ENCODE measurements at regions not wholly inside any gene's neighbourhood (a gene's known extent, or its start where the extent isn't known, plus 50 kb on each side); places are given as distances from the start of the nearest gene placed in this dataset.

DNA sequence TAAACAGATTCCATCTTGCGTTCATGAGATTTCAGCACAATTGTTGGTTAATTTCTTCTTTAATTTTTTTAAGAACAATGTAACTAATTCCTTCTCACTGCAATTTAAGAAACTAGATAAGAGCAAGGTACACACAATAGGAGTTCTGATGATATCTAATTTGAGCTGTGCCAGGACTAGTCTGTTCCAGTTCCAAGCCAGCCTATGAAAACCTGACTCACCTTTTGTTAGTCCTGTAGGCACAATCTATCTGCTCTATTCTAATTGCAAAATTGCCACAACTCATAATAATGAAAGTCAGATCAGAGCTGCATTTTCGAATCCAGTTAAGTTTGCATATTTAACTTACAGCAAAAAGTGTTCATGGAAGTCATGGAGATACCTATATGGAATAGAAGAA lies 494.1 kb upstream of the TUSC1 start:
- no peak overlapping the region for H3K4me3 ChIP-seq
- no peaks in the 10 kb centered on the region for H3K27me3 ChIP-seq
- H3K36me3 ChIP-seq = no peaks in the 10 kb centered on the region
- no peaks in the 10 kb centered on the region for H4K20me1 ChIP-seq
- no peak overlapping the region for H3K9ac ChIP-seq
- no peaks in the 10 kb centered on the region for H3K9me3 ChIP-seq
- no peak overlapping the region for H3K27ac ChIP-seq
- no peak for TF ChIP-seq Cebpa-rat (IDR thresholded peaks at IDR 0.05)
- no peaks in the 10 kb centered on the region for H3K4me1 ChIP-seq
- H3K4me2 ChIP-seq = no peak overlapping the region

DNA sequence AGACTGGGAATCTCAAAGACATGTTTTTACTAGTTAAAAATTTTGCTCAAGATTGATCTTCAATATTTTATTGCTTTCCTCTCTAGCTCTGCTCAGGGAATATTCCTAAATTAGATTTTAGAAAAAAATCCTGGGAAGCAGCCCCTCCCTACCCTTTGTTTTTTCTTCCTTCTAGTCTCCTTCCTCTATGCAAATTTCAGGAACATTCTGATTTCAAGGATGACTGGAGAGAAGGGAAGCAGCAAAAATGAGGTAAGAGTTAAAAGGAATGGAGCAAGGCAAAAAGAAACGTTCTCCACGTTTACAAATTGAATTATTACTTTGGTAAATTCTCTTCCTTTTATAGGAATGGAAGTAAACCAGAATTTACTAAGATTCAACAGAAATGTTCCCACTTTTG lies 493.4 kb upstream of the TUSC1 start:
- H3K27ac ChIP-seq = no peak overlapping the region
- H3K4me1 ChIP-seq = no peaks in the 10 kb centered on the region
- H3K4me3 ChIP-seq = no peak overlapping the region
- H3K4me2 ChIP-seq = no peak overlapping the region
- no peaks in the 10 kb centered on the region for H3K36me3 ChIP-seq
- no peaks in the 10 kb centered on the region for H4K20me1 ChIP-seq
- H3K9ac ChIP-seq = no peak overlapping the region
- H3K9me3 ChIP-seq = no peaks in the 10 kb centered on the region
- H3K27me3 ChIP-seq = no peaks in the 10 kb centered on the region
- TF ChIP-seq Cebpa-rat (IDR thresholded peaks at IDR 0.05) = no peak

DNA sequence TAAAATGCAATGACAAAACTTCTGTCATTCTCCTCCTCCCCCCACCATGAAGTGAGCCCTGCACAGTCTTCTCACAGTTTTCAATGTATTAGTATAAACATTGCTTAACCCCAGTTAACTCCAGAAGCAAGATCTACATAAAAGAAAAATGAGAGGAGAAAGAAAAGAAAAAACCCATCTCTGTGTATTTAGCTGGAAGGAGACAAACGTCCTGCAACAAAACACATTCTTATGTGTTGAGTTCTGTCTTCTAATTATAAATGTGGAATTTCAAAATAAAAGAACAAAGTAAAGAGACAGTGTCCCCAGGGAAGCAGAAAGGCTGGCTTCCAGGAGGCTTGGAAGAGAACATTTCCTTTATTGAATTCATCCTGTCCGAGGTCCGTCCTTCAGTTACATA lies 491.9 kb upstream of the TUSC1 start:
- Histone ChIP-seq H4K20me1 (no peaks in the 10 kb centered on the region), H3K27ac (no peak overlapping the region), H3K27me3 (no peaks in the 10 kb centered on the region), H3K36me3 (no peaks in the 10 kb centered on the region), H3K9ac (no peak overlapping the region), H3K4me3 (no peak overlapping the region), H3K9me3 (no peaks in the 10 kb centered on the region), H3K4me1 (no peaks in the 10 kb centered on the region), H3K4me2 (no peak overlapping the region)
- TF ChIP-seq Cebpa-rat (IDR thresholded peaks at IDR 0.05) = no peak

DNA sequence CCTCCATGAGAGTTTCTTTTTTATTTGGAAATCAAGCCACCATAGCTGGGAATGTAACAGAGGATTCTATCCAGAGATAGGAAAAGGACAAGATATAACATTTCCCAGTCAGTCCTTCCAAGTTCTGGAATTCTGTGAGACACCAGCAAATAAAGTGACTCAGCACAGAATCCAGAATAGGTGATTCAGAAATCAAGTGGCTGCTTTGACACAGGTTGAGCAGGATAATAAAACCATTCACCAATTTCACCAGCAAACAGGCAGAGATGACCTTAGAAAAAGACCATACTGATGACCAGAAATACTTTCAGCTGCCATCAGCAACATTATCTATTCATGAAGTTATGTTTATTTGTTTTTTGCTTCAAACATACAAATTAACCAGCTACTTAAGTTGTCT lies 491.5 kb upstream of the TUSC1 start:
- TF ChIP-seq Cebpa-rat (IDR thresholded peaks at IDR 0.05) = no peak
- no peaks in the 10 kb centered on the region for H3K4me1 ChIP-seq
- no peak overlapping the region for H3K27ac ChIP-seq
- H3K27me3 ChIP-seq = no peaks in the 10 kb centered on the region
- no peak overlapping the region for H3K9ac ChIP-seq
- no peaks in the 10 kb centered on the region for H3K9me3 ChIP-seq
- H4K20me1 ChIP-seq = no peaks in the 10 kb centered on the region
- H3K36me3 ChIP-seq = no peaks in the 10 kb centered on the region
- no peak overlapping the region for H3K4me3 ChIP-seq
- no peak overlapping the region for H3K4me2 ChIP-seq

DNA sequence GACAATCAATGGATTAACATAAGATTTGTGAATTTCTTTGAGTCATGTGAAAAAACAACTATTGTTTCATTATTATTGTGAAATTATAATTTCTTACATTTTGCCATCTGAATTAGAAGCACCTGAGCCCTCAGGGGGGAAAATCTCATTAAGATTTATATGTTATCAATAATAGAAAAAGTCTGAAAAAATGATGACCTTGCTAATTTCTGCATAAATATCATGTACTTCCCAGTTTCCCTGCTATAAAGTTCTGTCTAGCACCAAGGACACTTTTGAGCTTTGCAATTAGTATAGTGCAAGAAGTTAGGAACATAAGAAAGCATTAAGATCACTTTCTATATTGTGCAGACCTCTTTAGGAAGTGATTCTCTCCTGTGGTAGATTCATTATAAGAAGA lies 488.3 kb upstream of the TUSC1 start:
- Histone ChIP-seq H3K9me3 (no peaks in the 10 kb centered on the region), H3K27ac (no peak overlapping the region), H3K4me3 (no peak overlapping the region), H3K36me3 (no peaks in the 10 kb centered on the region), H3K4me2 (no peak overlapping the region), H3K9ac (no peak overlapping the region), H3K27me3 (no peaks in the 10 kb centered on the region), H4K20me1 (no peaks in the 10 kb centered on the region), H3K4me1 (no peaks in the 10 kb centered on the region)
- TF ChIP-seq Cebpa-rat (IDR thresholded peaks at IDR 0.05) = no peak

DNA sequence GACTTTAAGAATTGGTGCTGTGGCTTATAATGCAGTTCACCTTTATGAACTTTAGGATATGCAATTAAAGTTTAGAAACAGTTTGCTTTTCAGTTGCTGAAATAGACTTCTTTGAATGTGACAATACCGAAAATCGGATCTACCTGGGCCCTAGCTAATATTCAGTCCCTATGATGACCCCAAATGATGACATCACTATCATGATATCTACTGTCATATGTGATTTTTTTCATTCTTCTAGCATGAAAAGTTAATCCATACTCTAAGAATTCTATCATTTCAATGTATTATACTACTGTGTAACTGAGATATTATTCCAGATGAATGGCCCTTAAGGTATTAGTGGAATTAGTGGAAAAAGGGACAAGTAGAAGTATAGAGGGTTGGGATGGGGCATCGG lies 487.2 kb upstream of the TUSC1 start:
- H3K27me3 ChIP-seq = no peaks in the 10 kb centered on the region
- H4K20me1 ChIP-seq = no peaks in the 10 kb centered on the region
- no peak for TF ChIP-seq Cebpa-rat (IDR thresholded peaks at IDR 0.05)
- H3K9me3 ChIP-seq = no peaks in the 10 kb centered on the region
- H3K9ac ChIP-seq = no peak overlapping the region
- no peak overlapping the region for H3K4me2 ChIP-seq
- H3K36me3 ChIP-seq = no peaks in the 10 kb centered on the region
- H3K4me1 ChIP-seq = no peaks in the 10 kb centered on the region
- no peak overlapping the region for H3K27ac ChIP-seq
- H3K4me3 ChIP-seq = no peak overlapping the region

DNA sequence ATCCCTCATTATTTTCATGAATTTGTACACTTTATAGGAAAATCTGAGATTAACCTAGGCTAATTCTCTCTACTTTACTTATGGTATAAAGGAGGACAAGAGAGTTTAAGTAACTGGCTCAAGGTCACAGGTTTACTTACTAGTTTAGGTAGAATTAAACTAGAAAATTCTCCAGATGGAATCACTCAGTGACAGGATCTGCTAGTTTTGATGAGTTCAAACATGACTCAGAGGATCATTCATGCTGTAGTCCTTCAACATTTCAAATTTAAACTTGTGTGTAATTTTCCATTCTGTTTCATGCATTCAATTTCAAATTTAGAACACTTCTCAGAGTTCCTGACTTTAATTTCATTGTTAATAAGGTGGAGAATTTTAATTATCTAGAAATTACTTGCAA lies 485.7 kb upstream of the TUSC1 start:
- Histone ChIP-seq H3K4me1 (no peaks in the 10 kb centered on the region), H3K4me2 (no peak overlapping the region), H3K27me3 (no peaks in the 10 kb centered on the region), H3K9ac (no peak overlapping the region), H3K4me3 (no peak overlapping the region), H3K9me3 (no peaks in the 10 kb centered on the region), H3K36me3 (no peaks in the 10 kb centered on the region), H4K20me1 (no peaks in the 10 kb centered on the region), H3K27ac (no peak overlapping the region)
- TF ChIP-seq Cebpa-rat (IDR thresholded peaks at IDR 0.05) = no peak

DNA sequence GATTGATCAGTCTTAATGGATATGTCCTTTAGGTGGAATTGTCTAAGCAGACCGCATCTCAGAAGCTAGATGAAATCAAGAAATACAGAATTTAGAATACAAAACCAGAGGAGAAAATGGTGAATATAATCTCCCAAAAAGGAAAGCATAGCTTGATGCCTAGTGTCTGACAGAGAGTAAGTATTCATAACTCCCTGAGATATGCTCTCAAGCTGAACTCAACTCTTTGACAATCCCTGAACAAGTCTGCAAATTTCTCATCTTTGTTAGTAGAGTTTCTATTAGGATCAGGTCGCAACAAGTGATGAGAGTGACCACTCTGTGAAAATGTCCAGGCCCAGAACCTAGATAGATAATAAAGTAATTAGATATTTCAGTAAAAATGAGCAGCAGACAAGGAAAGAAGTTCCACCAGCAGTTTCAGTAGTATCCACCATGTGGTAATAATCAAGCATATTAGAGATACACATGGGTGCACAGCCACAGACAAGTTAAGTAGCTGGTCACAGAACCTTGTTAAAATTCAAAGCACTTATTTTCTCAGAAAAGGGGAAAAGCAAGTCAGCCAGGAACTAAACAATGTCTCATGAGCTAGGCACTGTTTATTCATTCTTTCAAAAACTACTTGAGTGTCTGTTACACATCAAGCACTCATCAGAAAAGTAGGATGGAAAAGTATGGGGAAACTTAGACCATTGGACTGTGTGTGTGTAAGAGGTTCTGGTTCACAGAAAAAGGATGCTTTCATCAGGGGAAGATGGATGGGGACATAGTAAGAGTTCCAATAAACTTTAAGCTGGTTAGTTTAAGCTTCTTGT lies 481.5 kb upstream of the TUSC1 start:
- TF ChIP-seq Cebpa-rat (IDR thresholded peaks at IDR 0.05) = no peak
- Histone ChIP-seq H3K27ac (no peak overlapping the region), H3K4me3 (no peak overlapping the region), H3K9ac (no peak overlapping the region), H3K9me3 (no peaks in the 10 kb centered on the region), H3K36me3 (no peaks in the 10 kb centered on the region), H3K27me3 (no peaks in the 10 kb centered on the region), H3K4me1 (no peaks in the 10 kb centered on the region), H3K4me2 (no peak overlapping the region), H4K20me1 (no peaks in the 10 kb centered on the region)

DNA sequence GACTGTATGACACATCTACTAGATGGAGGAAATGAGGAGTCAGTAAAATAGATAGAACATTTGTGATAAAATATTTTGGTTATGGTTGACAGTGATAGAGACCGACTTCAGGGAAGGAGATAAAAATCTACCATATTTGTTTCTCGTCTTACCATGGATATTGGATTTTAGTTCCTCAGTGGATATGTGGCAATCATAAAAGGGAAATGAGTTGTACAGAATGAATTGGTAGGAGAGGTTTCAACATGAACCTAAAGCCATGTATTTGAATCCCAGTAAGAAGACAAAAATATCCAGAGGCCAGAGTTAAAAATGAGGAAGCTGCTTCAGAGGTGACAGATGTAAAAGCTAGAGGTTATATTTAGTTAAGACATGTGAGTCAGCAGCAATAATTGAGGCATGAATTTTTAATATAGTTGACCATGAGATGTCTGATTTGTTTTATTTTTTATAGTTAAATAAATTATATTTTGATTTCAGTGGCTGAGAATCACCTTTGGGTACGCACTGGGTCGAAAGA lies 480.4 kb upstream of the TUSC1 start:
- Histone ChIP-seq H4K20me1 (no peaks in the 10 kb centered on the region), H3K27me3 (no peaks in the 10 kb centered on the region), H3K9me3 (no peaks in the 10 kb centered on the region), H3K4me3 (no peak overlapping the region), H3K9ac (no peak overlapping the region), H3K27ac (no peak overlapping the region), H3K36me3 (no peaks in the 10 kb centered on the region), H3K4me1 (no peaks in the 10 kb centered on the region), H3K4me2 (no peak overlapping the region)
- no peak for TF ChIP-seq Cebpa-rat (IDR thresholded peaks at IDR 0.05)

DNA sequence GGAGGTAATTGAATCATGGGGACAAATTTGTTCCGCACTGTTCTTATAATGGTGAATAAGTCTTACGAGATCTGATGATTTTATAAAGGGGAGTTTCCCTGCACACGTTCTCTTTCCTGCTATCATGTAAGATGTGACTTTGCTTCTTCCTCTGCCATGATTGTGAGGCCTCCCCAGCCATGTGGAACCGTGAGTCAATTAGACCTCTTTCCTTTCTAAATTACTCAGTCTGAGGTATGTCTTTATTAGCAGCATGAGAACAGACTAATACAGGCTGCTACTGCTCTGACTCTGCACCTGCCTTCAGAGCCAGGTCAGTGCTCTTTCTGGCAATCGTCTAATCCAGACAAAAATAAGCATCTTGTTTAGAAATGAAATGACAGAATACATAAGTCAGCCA lies 479.2 kb upstream of the TUSC1 start:
- Histone ChIP-seq H3K27me3 (no peaks in the 10 kb centered on the region), H3K4me1 (no peaks in the 10 kb centered on the region), H3K36me3 (no peaks in the 10 kb centered on the region), H4K20me1 (no peaks in the 10 kb centered on the region), H3K9me3 (no peaks in the 10 kb centered on the region), H3K4me3 (no peak overlapping the region), H3K4me2 (no peak overlapping the region), H3K9ac (no peak overlapping the region), H3K27ac (no peak overlapping the region)
- no peak for TF ChIP-seq Cebpa-rat (IDR thresholded peaks at IDR 0.05)

DNA sequence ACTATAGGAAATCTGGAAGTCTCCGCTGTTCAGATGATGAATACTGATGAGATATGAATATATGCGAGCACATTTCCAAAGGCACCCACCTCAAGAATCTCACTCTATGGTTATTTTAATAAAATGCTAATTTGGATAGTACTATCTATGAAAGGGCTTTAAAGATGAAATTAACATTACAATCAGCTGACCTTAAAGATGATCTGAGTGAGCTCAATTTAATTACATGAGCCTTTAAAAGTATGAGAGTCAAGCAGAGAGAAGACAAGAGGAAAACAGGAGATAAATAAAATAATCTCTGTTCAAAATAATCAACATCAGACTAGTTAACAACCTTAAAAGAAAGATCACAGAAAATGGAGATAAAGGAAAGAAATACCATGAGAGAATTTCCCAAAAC lies 474.1 kb upstream of the TUSC1 start:
- Histone ChIP-seq H3K27ac (no peak overlapping the region), H3K27me3 (no peaks in the 10 kb centered on the region), H3K4me2 (no peak overlapping the region), H4K20me1 (no peaks in the 10 kb centered on the region), H3K4me3 (no peak overlapping the region), H3K4me1 (no peaks in the 10 kb centered on the region), H3K9me3 (no peaks in the 10 kb centered on the region), H3K9ac (no peak overlapping the region), H3K36me3 (no peaks in the 10 kb centered on the region)
- TF ChIP-seq Cebpa-rat (IDR thresholded peaks at IDR 0.05) = no peak
